Forelimb muscle (tissue), 1 donor: ENCODE measurements at regions not wholly inside any gene's neighbourhood (a gene's known extent, or its start where the extent isn't known, plus 50 kb on each side); places are given as distances from the start of the nearest gene placed in this dataset.

Source experiments
- DNase-seq: peaks from one replicate; pipeline ENCODE4 v3.0.0-alpha.2; 2013; ENCODE audit warnings: low read depth

DNA sequence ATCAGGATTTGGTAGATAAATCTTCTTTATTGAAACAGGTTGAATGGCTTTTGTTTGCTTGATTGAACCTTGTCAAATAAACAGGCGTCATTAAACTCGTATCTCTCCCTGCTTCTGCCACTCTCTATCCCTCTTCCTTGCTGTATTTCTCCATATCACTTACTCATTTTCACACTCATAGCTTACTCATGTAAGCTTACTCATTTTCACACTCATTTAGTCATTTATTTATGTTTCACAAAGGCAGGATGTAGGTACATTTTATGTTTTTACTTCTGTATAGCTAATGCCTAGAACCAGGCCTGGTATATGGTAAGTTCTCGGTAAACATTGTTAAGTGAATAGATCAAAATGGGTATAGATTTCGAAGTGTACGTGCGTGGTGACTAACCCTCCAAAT is 450.0 kb downstream of the PMP22 start:
- DNase-seq: no peak

- DNase-seq: no peak
Observed at GRCh38 chr17:14813649-14814370, 451.3 kb downstream of the PMP22 start.

GRCh38 chr17:14808425-14808824 is 456.7 kb downstream of the PMP22 start:
- no peak for DNase-seq

- no peak for DNase-seq
Observed at GRCh38 chr17:14805348-14805747, 459.8 kb downstream of the PMP22 start.

DNA sequence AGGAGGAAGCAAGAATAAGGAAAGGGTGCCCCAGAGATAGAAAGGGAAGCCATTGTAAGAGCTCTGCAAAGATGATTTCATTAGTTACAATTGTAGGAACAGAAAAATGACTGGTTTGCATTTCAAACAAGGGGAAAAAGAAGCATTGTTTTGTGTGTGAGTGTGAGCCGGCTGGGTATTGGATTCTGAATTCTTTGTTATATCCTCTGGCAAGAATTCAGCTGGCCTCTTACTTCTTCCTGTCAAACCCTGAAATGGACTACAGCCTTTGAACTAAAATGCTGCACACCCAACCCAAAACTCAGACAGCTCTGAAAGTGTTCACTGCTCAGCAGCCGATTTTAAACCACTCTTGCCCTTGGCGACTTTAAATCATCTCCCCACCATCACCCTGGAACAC is 461.3 kb downstream of the PMP22 start:
- no peak for DNase-seq

GRCh38 chr17:14797801-14798200 is 467.3 kb downstream of the PMP22 start:
- DNase-seq: no peak

GRCh38 chr17:14797021-14797420 is 468.1 kb downstream of the PMP22 start:
- DNase-seq: no peak

DNA sequence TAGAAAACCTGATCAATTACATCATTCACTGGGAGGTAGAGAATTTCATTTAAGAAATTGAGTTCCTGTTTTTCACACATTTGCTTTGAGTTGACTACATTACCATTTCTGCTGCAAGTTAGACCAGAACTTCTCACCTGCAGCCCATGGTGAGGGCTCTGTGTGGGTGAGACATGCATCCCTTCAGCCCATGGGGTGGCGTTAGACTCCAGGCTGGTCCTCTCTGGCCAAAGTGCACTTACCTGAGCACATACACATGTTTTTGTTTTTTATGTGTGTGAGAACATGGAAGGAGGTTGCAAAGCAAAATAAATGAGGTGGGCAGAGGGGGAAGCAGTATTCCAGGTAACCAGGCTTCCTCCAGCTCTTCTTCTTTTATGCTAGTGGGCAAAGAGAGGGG is 470.2 kb downstream of the PMP22 start:
- no peak for DNase-seq

GRCh38 chr17:14793237-14793636 is 471.9 kb downstream of the PMP22 start:
- DNase-seq: no peak

DNA sequence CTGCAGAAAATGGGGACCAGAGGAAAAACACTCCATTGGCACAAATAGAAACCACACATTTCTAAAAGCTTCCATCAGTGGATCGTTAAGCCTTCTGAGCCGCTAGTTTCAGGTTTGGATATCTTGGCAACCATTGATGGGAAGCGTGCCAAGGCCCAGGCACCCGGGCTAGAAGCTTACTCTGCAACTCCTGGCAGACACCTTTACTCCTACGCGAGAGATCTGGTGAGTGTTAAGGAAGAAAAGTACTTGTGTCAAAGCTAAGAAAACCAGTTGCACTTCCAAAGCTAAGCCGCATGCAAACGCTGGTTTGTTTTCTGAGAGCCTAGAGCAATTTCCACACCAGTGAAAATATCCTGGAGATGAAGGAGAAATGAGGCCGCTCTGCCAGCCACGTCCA is 472.4 kb downstream of the PMP22 start:
- DNase-seq: no peak

DNA sequence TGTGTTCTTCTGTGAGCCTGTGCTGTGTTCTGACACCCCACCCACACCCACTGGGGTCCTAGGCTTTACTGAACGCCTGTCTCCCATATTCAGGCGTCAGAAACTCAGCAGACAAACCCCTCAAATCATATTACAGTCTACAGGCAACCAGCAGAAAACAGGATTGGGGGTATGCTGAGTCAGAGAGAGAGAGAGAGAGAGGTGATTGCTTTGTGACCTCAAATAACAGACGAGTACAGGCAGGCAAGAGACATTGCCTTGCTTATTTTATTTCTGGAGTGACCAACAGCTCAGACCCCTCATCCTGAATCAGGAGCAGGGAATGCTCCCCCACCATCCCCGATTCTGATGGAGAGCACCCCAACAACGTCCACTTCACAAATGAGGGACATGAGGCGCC is 473.9 kb downstream of the PMP22 start:
- DNase-seq: no peak

DNA sequence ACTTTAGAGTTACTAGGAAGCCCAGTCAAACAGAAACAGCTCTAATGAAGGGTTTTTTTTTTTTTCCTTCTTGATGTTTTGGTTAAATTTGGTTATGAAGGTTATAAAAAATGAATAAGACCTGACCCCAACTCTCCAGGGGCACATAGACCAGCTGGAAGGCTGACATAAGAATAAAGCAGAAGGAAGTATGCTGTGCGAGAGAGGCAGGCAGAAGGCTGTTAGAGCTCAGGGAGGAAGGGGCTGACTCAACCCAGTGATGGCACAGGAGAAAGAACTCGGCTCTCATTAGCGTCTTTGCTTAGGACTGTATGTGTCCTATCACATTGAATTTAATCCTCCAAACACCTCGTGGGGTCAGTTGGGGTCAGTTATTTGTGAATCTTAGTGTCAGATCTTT is 474.6 kb downstream of the PMP22 start:
- DNase-seq: no peak

DNA sequence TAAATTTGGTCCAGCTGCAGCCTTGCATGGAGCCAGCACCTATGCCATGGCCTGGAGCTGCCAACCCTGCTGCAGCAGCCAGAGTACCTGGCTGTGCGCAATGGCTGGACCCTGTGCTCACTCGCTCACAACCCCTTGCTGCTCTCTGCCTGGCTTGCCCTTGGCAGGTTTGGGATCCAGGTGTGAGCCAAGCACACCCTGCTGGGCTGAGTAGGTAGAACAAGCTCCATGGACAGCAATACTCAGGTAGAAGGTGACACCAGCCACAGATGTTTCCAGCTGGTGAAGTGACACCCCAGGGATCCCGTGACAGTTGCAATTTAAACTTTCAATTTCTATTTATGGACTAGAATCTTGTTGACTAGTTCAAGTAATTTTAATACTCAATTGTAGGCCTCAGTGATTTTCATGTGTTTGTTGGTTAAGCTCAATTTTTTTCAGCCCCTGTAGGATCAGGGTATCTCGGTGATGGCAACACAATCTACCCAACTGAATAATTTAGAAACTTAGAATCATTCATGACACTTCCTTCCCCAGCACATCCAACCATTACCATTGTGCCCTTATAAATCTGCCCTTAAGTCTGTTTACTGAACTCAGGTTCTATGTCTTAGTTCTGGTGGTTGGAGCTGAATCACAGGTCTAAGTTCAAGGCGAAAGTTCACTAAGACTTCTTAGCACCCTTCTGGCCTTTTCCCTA is 480.0 kb downstream of the PMP22 start:
- no peak for DNase-seq

DNA sequence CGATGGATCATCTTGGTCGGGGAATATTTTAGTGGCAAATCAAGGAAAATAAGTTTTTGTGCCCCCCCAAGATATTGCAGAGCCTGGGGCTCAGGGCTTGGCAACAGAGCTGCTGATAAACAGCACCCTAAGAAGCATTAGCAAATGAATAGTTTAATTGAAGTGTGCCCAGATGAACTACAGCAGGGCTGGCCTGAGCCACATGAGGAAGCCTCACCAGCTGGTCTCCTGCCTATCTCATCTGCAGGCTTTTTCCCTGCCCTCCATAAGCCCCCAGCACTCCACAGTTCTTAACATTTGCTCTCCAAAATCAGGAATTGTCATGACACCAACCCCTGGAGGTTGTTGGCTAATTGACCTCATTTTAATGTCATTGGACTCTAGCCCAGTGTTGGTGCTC is 480.2 kb downstream of the HS3ST3B1 start:
- no peak for DNase-seq

GRCh38 chr17:14780097-14780651 is 479.3 kb downstream of the HS3ST3B1 start:
- DNase-seq: no peak

DNA sequence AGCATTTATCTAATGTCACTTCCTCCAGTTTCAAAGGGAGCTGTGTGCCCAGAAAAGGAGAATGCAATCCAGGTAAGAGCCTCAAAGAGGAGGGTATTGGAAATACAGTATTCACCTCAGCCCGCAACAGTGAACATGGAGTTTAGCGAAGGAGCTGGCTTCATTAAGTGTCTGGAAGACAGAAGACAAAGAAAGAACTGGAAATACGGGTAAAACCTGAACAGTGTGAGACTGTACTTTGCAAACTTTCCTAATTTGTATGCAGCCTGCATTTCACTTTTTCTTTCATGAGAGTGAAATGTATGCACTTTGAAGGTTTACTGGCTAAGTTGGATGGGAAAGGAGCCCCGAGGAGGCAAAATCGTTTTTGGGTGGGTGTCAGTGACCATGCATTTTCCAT is 478.4 kb downstream of the HS3ST3B1 start:
- no peak for DNase-seq

DNA sequence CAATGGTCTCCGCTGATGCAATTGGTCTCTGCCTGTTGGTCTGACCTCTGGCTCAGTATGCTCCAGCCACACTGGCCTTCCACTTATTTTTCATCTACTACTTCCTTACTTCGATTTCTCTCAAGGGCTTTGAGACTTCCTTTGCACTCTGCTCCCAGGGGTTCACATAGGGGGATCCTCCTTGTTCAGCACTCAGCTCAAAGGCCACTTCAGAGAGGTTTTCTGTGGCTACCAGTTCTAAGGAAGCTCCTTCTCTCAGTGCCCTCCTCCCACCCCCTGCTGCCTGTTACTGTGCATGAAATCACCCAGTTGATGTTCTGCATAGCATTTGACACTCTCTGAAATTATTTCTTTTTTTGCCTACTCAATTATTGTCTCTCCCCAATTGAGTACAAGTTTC is 476.4 kb downstream of the HS3ST3B1 start:
- no peak for DNase-seq

DNA sequence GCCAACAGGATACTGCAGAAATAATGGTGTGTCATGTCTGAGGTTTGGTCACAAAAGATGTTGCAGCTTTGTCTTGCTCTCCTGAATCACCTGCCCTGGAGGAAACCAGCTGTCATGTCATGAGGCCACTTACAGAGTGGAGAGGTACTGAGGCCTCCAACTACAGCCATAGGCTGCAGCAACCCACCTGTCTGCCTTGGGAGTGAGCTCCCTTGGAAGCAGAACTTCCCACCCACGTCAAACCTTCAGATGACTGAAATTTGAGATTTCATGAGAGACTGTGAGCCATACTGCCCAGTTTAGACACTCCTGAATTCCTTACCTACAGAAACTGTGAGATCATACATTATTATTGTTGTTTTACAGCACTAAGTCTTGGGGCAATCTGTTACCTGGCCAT is 475.9 kb downstream of the HS3ST3B1 start:
- no peak for DNase-seq

- no peak for DNase-seq
Observed at GRCh38 chr17:14775731-14776492, 475.0 kb downstream of the HS3ST3B1 start.

DNA sequence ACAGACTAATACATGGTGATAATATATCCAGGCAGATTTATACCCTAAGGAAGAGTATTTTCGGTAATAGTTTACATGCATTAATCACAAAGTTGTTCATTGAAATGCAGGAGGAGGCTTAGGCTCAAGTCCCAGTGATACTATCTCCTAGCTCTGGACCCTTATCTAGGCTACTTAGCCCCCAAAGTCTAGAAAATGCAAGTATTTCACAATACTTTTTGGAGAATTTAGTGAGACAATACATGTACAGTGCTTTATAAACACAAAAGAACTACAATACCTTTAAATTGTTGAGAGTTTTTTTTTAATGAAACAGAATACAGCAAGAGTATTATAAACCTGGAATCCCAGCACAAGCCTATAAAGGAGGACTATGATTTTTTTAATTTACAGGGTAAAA is 473.9 kb downstream of the HS3ST3B1 start:
- no peak for DNase-seq

DNA sequence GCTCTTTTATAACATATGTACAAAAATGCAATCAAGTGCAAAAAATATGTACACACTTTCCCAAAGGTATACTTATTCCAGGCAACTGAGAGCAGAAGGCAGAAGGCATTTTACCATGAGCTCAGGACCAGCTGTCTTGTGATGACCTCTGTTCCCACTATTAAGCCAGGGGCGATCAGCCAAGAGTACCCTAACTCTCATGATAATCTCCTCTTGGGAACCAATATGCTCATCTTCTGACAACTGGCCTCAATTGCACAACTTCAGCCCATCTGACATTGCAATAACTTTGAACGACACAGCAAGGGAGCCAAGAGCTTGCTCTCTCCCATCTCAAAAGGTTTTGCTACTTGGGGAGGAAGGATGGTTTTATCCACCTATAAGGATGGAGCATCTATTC is 471.9 kb downstream of the HS3ST3B1 start:
- no peak for DNase-seq

DNA sequence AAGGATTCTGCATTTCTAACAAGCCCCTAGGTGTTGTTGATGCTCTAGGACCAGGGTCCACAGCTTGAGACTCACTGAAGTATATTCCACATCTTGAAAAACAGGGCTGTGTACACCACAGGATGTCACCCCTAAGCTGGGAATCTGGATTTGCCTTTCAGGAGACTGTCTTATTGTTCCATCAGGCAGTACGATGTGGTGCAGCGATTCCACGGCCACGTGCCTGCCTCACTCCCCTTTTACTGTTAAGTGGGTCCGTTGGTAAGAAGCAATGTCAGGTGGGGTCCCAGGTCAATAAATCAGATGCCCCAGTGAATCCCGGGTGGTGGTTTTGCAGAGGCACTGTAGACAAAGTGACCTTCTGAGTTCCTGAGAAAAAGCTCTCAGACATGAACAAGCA is 470.7 kb downstream of the HS3ST3B1 start:
- no peak for DNase-seq

DNA sequence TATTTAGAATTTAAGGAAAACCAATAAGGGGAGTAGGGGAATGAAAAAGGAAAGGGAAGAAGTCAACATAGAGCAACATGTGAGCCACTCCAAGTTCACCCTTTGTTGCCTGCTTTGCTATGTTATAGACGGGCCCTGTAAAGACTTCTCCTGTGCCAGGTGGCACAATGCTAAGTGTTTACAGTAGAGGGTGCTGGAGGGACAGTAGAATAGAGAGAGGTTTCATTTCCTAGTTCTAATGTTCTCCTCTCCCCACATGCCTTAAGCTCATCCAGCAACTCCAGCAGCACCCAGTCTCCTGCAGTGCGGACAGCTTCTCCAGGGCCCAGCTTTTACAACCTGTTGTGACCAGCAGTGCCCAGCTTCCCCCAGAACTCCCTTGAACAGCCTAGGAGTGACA is 468.0 kb downstream of the HS3ST3B1 start:
- DNase-seq: no peak
